Suprapubic skin (tissue), 4 donors: ENCODE measurements at regions not wholly inside any gene's neighbourhood (a gene's known extent, or its start where the extent isn't known, plus 50 kb on each side); places are given as distances from the start of the nearest gene placed in this dataset.
"Not testable (repeated sequence)": the region's sequence is repeated elsewhere in the genome, so short reads cannot be mapped to it uniquely, and the experiment has no call there.

Experiments used
- DNase-seq, 2 donors: peaks; one replicate each; pipeline ENCODE4 v3.0.0-alpha.2; 2019; ENCODE audit warnings: low spot score in 2 of 2
- H3K27ac ChIP-seq: fragments of 200-600 bp; sonication (generic); one replicate; pipeline ENCODE4 v1.5.1; 2019
- H3K27me3 ChIP-seq: fragments of 200-600 bp; sonication (generic); one replicate; pipeline ENCODE4 v1.5.1; 2019
- H3K36me3 ChIP-seq: fragments of 200-600 bp; sonication (generic); one replicate; pipeline ENCODE4 v1.5.1; 2019
- H3K4me1 ChIP-seq: fragments of 200-600 bp; sonication (generic); one replicate; pipeline ENCODE4 v1.5.1; 2019
- H3K4me3 ChIP-seq: fragments of 200-600 bp; sonication (generic); one replicate; pipeline ENCODE4 v1.5.1; 2019; ENCODE audit warnings: mild to moderate bottlenecking
- H3K9me3 ChIP-seq: fragments of 200-600 bp; sonication (generic); one replicate; pipeline ENCODE4 v1.5.1; 2019
- EP300 ChIP-seq: sonication (generic); formaldehyde crosslinking; IDR thresholded peaks from one replicate; pipeline ENCODE4 v1.6.1; 2017; ENCODE audit warnings: antibody characterized with exemption
- POLR2A ChIP-seq, 2 donors: fragments of 450-650 bp; IDR thresholded peaks; one replicate each; pipeline ENCODE4 v1.6.1; 2017; ENCODE audit warnings: antibody characterized with exemption in 2 of 2, mild to moderate bottlenecking in 2 of 2, moderate library complexity in 2 of 2
- POLR2AphosphoS5 ChIP-seq, 3 donors: sonication (generic); formaldehyde crosslinking; IDR thresholded peaks; one replicate each; pipeline ENCODE4 v1.6.1; 2017; ENCODE audit warnings: antibody characterized with exemption in 3 of 3
- WGBS: methylation state at CpG from one replicate; pipeline ENCODE4 v1.1.5; 2018; 5-methylcytosine and 5-hydroxymethylcytosine counted together
- TF ChIP-seq, protein P1 (sequence below), 2 donors: fragments of 200-600 bp in 1 of 2; fragments of 450-650 bp in 1 of 2; sonication (generic) in 1 of 2; IDR thresholded peaks; one replicate each; pipeline ENCODE4 v1.5.1; 2016 to 2019; ENCODE audit warnings: antibody characterized with exemption in 2 of 2, mild to moderate bottlenecking in 1 of 2, moderate library complexity in 1 of 2

DNA sequence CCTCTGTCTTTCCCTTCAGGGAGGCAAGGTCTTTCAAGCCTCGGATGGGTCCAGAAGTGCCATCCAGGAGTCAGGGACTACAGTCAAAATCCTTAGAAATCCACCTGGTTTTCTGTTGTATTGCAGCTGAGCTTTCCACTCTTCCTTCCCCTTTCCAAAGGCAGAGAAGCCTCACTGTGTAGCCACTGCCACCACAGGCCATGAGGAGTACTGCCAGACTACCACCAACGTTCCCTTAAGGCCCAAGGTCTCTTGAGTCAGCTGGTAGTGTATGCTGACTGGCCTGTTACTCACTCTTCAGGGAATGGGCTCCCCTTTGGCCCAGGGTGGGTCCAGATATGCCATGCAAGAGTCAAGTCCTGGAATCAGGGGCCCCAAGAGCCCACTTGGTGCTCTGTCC is 1454.1 kb downstream of the PCDH19 start:
- Histone ChIP-seq H3K27ac (no peak overlapping the region), H3K27me3 (no peaks in the 10 kb centered on the region), H3K9me3 (no peaks in the 10 kb centered on the region), H3K4me3 (no peak overlapping the region), H3K36me3 (no peaks in the 10 kb centered on the region), H3K4me1 (no peaks in the 10 kb centered on the region)
- no peak for DNase-seq
- WGBS = 38% methylated on average over 2 of the region's 2 CpGs
- TF ChIP-seq, protein P1, sequence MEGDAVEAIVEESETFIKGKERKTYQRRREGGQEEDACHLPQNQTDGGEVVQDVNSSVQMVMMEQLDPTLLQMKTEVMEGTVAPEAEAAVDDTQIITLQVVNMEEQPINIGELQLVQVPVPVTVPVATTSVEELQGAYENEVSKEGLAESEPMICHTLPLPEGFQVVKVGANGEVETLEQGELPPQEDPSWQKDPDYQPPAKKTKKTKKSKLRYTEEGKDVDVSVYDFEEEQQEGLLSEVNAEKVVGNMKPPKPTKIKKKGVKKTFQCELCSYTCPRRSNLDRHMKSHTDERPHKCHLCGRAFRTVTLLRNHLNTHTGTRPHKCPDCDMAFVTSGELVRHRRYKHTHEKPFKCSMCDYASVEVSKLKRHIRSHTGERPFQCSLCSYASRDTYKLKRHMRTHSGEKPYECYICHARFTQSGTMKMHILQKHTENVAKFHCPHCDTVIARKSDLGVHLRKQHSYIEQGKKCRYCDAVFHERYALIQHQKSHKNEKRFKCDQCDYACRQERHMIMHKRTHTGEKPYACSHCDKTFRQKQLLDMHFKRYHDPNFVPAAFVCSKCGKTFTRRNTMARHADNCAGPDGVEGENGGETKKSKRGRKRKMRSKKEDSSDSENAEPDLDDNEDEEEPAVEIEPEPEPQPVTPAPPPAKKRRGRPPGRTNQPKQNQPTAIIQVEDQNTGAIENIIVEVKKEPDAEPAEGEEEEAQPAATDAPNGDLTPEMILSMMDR (IDR thresholded peaks at IDR 0.05) = no peak
- TF ChIP-seq POLR2AphosphoS5 (IDR thresholded peaks at IDR 0.05) (no peak), EP300 (no peak), POLR2A (IDR thresholded peaks at IDR 0.05) (no peak)

DNA sequence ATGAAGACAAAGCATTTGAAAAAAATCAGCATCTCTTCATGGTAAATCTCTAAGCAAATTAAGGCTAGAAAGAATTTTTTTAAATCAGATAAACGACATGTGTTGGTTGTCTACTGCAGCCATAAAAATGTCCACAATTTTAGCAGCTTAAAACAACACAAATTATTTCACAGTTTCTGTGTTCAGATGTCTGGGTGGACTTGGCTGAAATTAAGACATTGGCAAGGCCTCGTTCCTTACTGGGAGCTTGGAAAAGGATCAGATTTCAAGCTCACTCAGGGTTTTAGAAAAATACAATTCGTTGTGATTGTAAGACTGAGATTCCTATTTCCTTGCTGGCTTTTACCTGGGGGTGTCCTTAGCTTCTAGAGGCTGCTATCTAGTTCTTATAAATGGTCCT is 1470.6 kb downstream of the PCDH19 start:
- H3K4me1 ChIP-seq = no peaks in the 10 kb centered on the region
- TF ChIP-seq EP300 = no peak
- no peak for TF ChIP-seq POLR2A (IDR thresholded peaks at IDR 0.05)
- TF ChIP-seq, protein P1 (IDR thresholded peaks at IDR 0.05) = no peak
- no peak overlapping the region for H3K27ac ChIP-seq
- no peaks in the 10 kb centered on the region for H3K27me3 ChIP-seq
- no peaks in the 10 kb centered on the region for H3K36me3 ChIP-seq
- DNase-seq = no peak
- H3K4me3 ChIP-seq = no peak overlapping the region
- WGBS = 24% methylated on average over 3 of the region's 3 CpGs
- no peaks in the 10 kb centered on the region for H3K9me3 ChIP-seq

DNA sequence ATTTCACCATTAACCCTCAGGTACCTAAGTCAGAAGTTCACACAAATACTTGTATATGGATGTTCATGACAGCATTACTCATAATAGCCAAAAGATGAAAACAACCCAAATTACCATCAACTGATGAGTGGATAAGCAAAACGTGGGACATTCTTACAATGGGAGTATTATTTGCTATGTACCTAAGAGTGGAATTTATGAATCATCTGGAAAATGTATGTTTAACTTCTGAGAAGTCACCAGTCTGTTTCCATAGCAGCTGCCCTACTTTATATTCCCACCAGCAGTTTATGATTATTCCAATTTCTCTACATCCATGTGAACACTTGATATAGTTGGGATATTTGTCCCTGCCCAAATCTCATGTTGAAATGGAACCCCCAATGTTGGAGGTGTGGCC is 1478.9 kb downstream of the PCDH19 start:
- no peak overlapping the region for H3K4me3 ChIP-seq
- H3K4me1 ChIP-seq = no peaks in the 10 kb centered on the region
- TF ChIP-seq POLR2AphosphoS5 (IDR thresholded peaks at IDR 0.05) (no peak), POLR2A (IDR thresholded peaks at IDR 0.05) (no peak), EP300 (no peak)
- TF ChIP-seq, protein P1 (IDR thresholded peaks at IDR 0.05) = no peak
- WGBS = 16% methylated on average over 1 of the region's 1 CpG
- no peak for DNase-seq
- H3K27me3 ChIP-seq = no peaks in the 10 kb centered on the region
- no peak overlapping the region for H3K27ac ChIP-seq
- no peaks in the 10 kb centered on the region for H3K9me3 ChIP-seq
- no peaks in the 10 kb centered on the region for H3K36me3 ChIP-seq

DNA sequence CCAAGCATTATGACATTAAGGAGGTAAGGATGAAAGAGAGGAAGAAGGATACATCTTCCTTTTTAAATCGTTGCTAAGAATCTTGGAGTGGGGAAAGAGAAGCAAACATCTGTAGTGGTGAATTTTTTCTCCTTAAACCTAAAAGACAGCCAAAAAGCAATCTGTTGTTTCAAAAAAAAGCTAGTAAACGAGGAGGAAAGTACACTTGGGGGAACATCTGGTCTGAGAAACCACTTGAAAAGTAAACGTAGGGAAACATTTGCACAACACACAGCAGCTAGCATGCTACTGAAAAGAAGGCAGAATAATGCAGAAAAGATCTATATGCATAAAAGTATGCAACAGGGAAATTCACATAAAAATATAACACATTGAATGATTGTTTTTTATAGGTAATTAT is 1485.6 kb downstream of the PCDH19 start:
- no peak overlapping the region for H3K27ac ChIP-seq
- H3K9me3 ChIP-seq = no peaks in the 10 kb centered on the region
- TF ChIP-seq EP300 = no peak
- TF ChIP-seq, protein P1 (IDR thresholded peaks at IDR 0.05) = no peak
- no peak for TF ChIP-seq POLR2A (IDR thresholded peaks at IDR 0.05)
- no peak for TF ChIP-seq POLR2AphosphoS5 (IDR thresholded peaks at IDR 0.05)
- no peaks in the 10 kb centered on the region for H3K27me3 ChIP-seq
- no peak for DNase-seq
- WGBS = 41% methylated on average over 3 of the region's 3 CpGs
- H3K4me1 ChIP-seq = no peaks in the 10 kb centered on the region
- H3K4me3 ChIP-seq = no peak overlapping the region
- H3K36me3 ChIP-seq = no peaks in the 10 kb centered on the region

DNA sequence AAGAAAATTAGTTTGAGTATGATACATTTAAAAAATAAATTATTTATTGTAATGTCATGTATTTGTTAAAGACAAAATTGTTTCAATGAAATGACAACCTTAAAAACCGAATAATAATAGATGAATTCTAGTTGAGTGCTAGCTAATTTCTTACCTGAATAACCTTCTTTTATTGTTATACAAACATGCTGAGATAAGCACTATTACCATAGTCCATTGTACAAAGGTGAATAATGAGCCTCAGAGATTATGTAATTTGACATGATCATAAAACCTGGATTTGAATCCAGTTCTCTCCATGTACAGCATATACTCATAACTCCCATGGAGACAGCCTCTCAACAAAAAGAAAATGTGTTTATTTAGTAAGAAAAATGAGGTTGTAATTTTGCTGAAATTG is 1512.9 kb downstream of the PCDH19 start:
- DNase-seq = no peak
- TF ChIP-seq POLR2AphosphoS5 (IDR thresholded peaks at IDR 0.05) (no peak), POLR2A (IDR thresholded peaks at IDR 0.05) (no peak), EP300 (no peak)
- TF ChIP-seq, protein P1 (IDR thresholded peaks at IDR 0.05) = no peak
- H3K27me3 ChIP-seq = no peaks in the 10 kb centered on the region
- no peaks in the 10 kb centered on the region for H3K36me3 ChIP-seq
- no peaks in the 10 kb centered on the region for H3K4me1 ChIP-seq
- H3K4me3 ChIP-seq = no peak overlapping the region
- WGBS = 70% methylated on average over 1 of the region's 1 CpG
- no peaks in the 10 kb centered on the region for H3K9me3 ChIP-seq
- H3K27ac ChIP-seq = no peak overlapping the region

DNA sequence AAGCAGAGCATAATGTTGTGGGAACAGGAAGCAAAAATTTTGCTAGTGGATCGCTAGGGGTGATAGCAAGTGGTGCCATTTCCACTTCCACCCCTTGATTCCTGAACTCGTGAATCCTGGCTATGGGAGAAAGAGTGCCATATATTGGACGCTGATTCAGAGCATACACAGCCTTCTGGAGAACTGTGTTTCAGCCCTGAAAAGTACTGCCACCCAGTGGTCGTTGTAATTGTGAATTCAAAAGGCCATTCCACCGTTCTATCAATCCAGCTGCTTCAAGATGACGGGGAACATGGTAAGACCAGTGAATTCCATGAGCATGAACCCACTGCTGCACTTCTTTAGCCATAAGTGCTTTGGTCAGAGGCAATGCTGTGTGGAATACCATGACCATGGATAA is 1559.4 kb downstream of the PCDH19 start:
- H3K27ac ChIP-seq, DNase-seq, H3K4me1 ChIP-seq, H3K27me3 ChIP-seq, H3K4me3 ChIP-seq, H3K36me3 ChIP-seq, H3K9me3 ChIP-seq: not testable (repeated sequence)
- WGBS = 33% methylated on average over 6 of the region's 6 CpGs
